ENCODE measurements at regions not wholly inside any gene's neighbourhood (a gene's known extent, or its start where the extent isn't known, plus 50 kb on each side); places are given as distances from the start of the nearest gene placed in this dataset.

- no peak for DNase-seq (ENCODE audit: low read depth in 1 of 2, low spot score in 1 of 2)
Observed at GRCh38 chr3:153599685-153600084, 437.7 kb downstream of the RAP2B start.

- no peak for DNase-seq (ENCODE audit: low read depth in 1 of 2, low spot score in 1 of 2)
Observed at GRCh38 chr3:153600896-153601295, 438.9 kb downstream of the RAP2B start.

GRCh38 chr3:153601374-153601853 is 439.4 kb downstream of the RAP2B start:
- DNase-seq (ENCODE audit: low read depth in 1 of 2, low spot score in 1 of 2) = no peak

- DNase-seq (ENCODE audit: low read depth in 1 of 2, low spot score in 1 of 2) = no peak
Observed at GRCh38 chr3:153602801-153603200, 440.8 kb downstream of the RAP2B start.

GRCh38 chr3:153614140-153614539 is 452.1 kb downstream of the RAP2B start:
- DNase-seq (ENCODE audit: low read depth in 1 of 2, low spot score in 1 of 2) = no peak

- no peak for DNase-seq (ENCODE audit: low read depth in 1 of 2, low spot score in 1 of 2)
Observed at GRCh38 chr3:153614563-153614962, 452.5 kb downstream of the RAP2B start.

GRCh38 chr3:153615863-153616262 is 453.8 kb downstream of the RAP2B start:
- DNase-seq (ENCODE audit: low read depth in 1 of 2, low spot score in 1 of 2) = no peak

GRCh38 chr3:153617463-153617862 is 455.4 kb downstream of the RAP2B start:
- no peak for DNase-seq (ENCODE audit: low read depth in 1 of 2, low spot score in 1 of 2)

- DNase-seq (ENCODE audit: low read depth in 1 of 2, low spot score in 1 of 2) = no peak
Observed at GRCh38 chr3:153618176-153618575, 456.1 kb downstream of the RAP2B start.

GRCh38 chr3:153619268-153619667 is 457.2 kb downstream of the RAP2B start:
- DNase-seq (ENCODE audit: low read depth in 1 of 2, low spot score in 1 of 2) = no peak

- no peak for DNase-seq (ENCODE audit: low read depth in 1 of 2, low spot score in 1 of 2)
Observed at GRCh38 chr3:153621953-153622352, 459.9 kb downstream of the RAP2B start.

- DNase-seq (ENCODE audit: low read depth in 1 of 2, low spot score in 1 of 2) = no peak
Observed at GRCh38 chr3:153623834-153624233, 461.8 kb downstream of the RAP2B start.

- DNase-seq (ENCODE audit: low read depth in 1 of 2, low spot score in 1 of 2) = peak in 1 of 2 donors; percentile 9
Observed at GRCh38 chr3:153624310-153625030, 462.4 kb downstream of the RAP2B start.

- DNase-seq (ENCODE audit: low read depth in 1 of 2, low spot score in 1 of 2) = no peak
Observed at GRCh38 chr3:153625506-153625905, 463.5 kb downstream of the RAP2B start.

GRCh38 chr3:153626158-153626557 is 464.1 kb downstream of the RAP2B start:
- DNase-seq (ENCODE audit: low read depth in 1 of 2, low spot score in 1 of 2) = no peak

- DNase-seq (ENCODE audit: low read depth in 1 of 2, low spot score in 1 of 2) = no peak
Observed at GRCh38 chr3:153628591-153628990, 466.6 kb downstream of the RAP2B start.

- DNase-seq (ENCODE audit: low read depth in 1 of 2, low spot score in 1 of 2) = no peak
Observed at GRCh38 chr3:153629148-153629547, 467.1 kb downstream of the RAP2B start.

- DNase-seq (ENCODE audit: low read depth in 1 of 2, low spot score in 1 of 2) = no peak
Observed at GRCh38 chr3:153631102-153631501, 469.1 kb downstream of the RAP2B start.

GRCh38 chr3:153631664-153632063 is 469.6 kb downstream of the RAP2B start:
- DNase-seq (ENCODE audit: low read depth in 1 of 2, low spot score in 1 of 2) = no peak

GRCh38 chr3:153633407-153633806 is 471.4 kb downstream of the RAP2B start:
- DNase-seq (ENCODE audit: low read depth in 1 of 2, low spot score in 1 of 2) = no peak

- DNase-seq (ENCODE audit: low read depth in 1 of 2, low spot score in 1 of 2) = no peak
Observed at GRCh38 chr3:153634683-153635082, 472.7 kb downstream of the RAP2B start.

- DNase-seq (ENCODE audit: low read depth in 1 of 2, low spot score in 1 of 2) = no peak
Observed at GRCh38 chr3:153639631-153640030, 477.6 kb downstream of the RAP2B start.

All from activated T-helper 1 cell treated with anti-CD3 and anti-CD28 coated beads, Interleukin-2, amount 50 U/mL, for 16 hours (primary cell).